PC-3 (cell line): ENCODE measurements at regions not wholly inside any gene's neighbourhood (a gene's known extent, or its start where the extent isn't known, plus 50 kb on each side); places are given as distances from the start of the nearest gene placed in this dataset.
A peak's percentile ranks its signal among the peaks of the same experiment; 100 is the strongest.
"Not testable (repeated sequence)": the region's sequence is repeated elsewhere in the genome, so short reads cannot be mapped to it uniquely, and the experiment has no call there.

Source experiments
- ATAC-seq: fragments of 200-7000 bp; cut with Tn5 transposase; 2 replicates; pipeline ENCODE4 v1.9.1; 2020; ENCODE audit warnings: mild to moderate bottlenecking, moderate library complexity
- BruUV-seq: library from RNA; stranded (reverse); fragments of 400-500 nt; replicated peaks from 2 replicates; lab custom pipeline; 2021; lab: Mats Ljungman, UMichigan
- CTCF ChIA-PET: fragments of 300-600 bp; sonication (Branson Sonifier 250); formaldehyde crosslinking; loops from one replicate; lab custom pipeline; 2022; ENCODE audit warnings: antibody characterized with exemption; lab: Charles Lee
- POLR2A ChIA-PET: fragments of 300-600 bp; sonication (Branson Sonifier 250); formaldehyde crosslinking; loops from one replicate; lab custom pipeline; 2022; ENCODE audit warnings: antibody characterized with exemption; ENCODE audit not compliant: unreplicated experiment; lab: Charles Lee
- DNase-seq: peaks from one replicate; pipeline ENCODE4 v3.0.0-alpha.2; 2015
- H2AFZ ChIP-seq: fragments of 300-600 bp; sonication (generic); 2 replicates; pipeline ENCODE4 v1.6.0; 2016; ENCODE audit warnings: antibody characterized with exemption, low read length
- H3F3A ChIP-seq: fragments of 300-600 bp; sonication (generic); one replicate; pipeline ENCODE4 v1.6.0; 2017; ENCODE audit warnings: antibody characterized with exemption, low read length, control low read depth, mild to moderate bottlenecking; ENCODE audit not compliant: unreplicated experiment
- H3K27ac ChIP-seq: fragments of 300-600 bp; sonication (generic); 2 replicates; pipeline ENCODE4 v1.5.1; 2016; ENCODE audit warnings: mild to moderate bottlenecking, low read length
- H3K27me3 ChIP-seq: fragments of 300-600 bp; sonication (generic); 2 replicates; pipeline ENCODE4 v1.6.1; 2016; ENCODE audit warnings: low read length, mixed read lengths
- H3K36me3 ChIP-seq: fragments of 300-600 bp; sonication (generic); 2 replicates; pipeline ENCODE4 v1.6.1; 2016; ENCODE audit warnings: low read depth, mixed run types, low read length, mixed read lengths
- H3K4me1 ChIP-seq: fragments of 300-600 bp; sonication (generic); 2 replicates; pipeline ENCODE4 v1.5.1; 2016; ENCODE audit warnings: low read length; ENCODE audit not compliant: insufficient read depth
- H3K4me2 ChIP-seq: fragments of 300-600 bp; sonication (generic); 2 replicates; pipeline ENCODE4 v1.6.0; 2016; ENCODE audit warnings: low read length
- H3K4me3 ChIP-seq: fragments of 300-600 bp; sonication (generic); 2 replicates; pipeline ENCODE4 v1.5.1; 2016; ENCODE audit warnings: mild to moderate bottlenecking, low read length, mixed read lengths
- H3K79me2 ChIP-seq: fragments of 300-600 bp; sonication (generic); 2 replicates; pipeline ENCODE4 v1.6.1; 2017; ENCODE audit warnings: low read length, mixed read lengths
- H3K9ac ChIP-seq: fragments of 300-600 bp; sonication (generic); 2 replicates; pipeline ENCODE4 v1.6.0; 2016; ENCODE audit warnings: mild to moderate bottlenecking, low read length
- H3K9me2 ChIP-seq: fragments of 300-600 bp; sonication (generic); replicated peaks from 2 replicates; pipeline ENCODE4 v1.6.1; 2016; ENCODE audit warnings: mixed run types, low read length, mixed read lengths
- H3K9me3 ChIP-seq: fragments of 300-600 bp; sonication (generic); 2 replicates; pipeline ENCODE4 v1.6.1; 2016; ENCODE audit warnings: low read length, mixed read lengths
- H4K20me1 ChIP-seq: fragments of 300-600 bp; sonication (generic); 2 replicates; pipeline ENCODE4 v1.6.1; 2016; ENCODE audit warnings: low read length, mixed read lengths
- CTCF ChIP-seq: fragments of 300-600 bp; sonication (generic); conservative IDR thresholded peaks from 2 replicates; pipeline ENCODE4 v1.5.1; 2017; ENCODE audit warnings: antibody characterized with exemption, low read depth, mild to moderate bottlenecking, low read length
- EZH2 ChIP-seq: fragments of 300-600 bp; sonication (generic); IDR thresholded peaks from one replicate; pipeline ENCODE4 v1.6.1; 2017; ENCODE audit warnings: antibody characterized with exemption, mild to moderate bottlenecking, low read length; ENCODE audit not compliant: unreplicated experiment
- EZH2phosphoT487 ChIP-seq: fragments of 300-600 bp; sonication (generic); IDR thresholded peaks from 2 replicates; pipeline ENCODE4 v1.6.1; 2018; ENCODE audit warnings: mild to moderate bottlenecking, antibody characterized with exemption, low read length, borderline replicate concordance
- intact Hi-C: fragments of 100-400 bp; cut with micrococcal nuclease; formaldehyde crosslinking; loops from 2 replicates; pipeline ENCODE4 v1.9.0; 2023

GRCh38 chr10:53162856-53163255 lies 390.3 kb upstream of the MBL2 start:
- Histone ChIP-seq H3K9me3 (no peaks in the 10 kb centered on the region), H3K27me3 (no peaks in the 10 kb centered on the region), H3K36me3 (no peaks in the 10 kb centered on the region), H3F3A (no peaks in the 10 kb centered on the region), H3K9me2 (no peaks in the 10 kb centered on the region), H3K4me1 (no peaks in the 10 kb centered on the region), H3K9ac (no peak overlapping the region), H3K4me3 (no peak overlapping the region), H3K27ac (no peak overlapping the region), H4K20me1 (no peaks in the 10 kb centered on the region), H2AFZ (no peak overlapping the region), H3K4me2 (no peak overlapping the region), H3K79me2 (no peaks in the 10 kb centered on the region)
- BruUV-seq: no TSS peak
- ChIA-PET CTCF (no interaction called here), POLR2A (no interaction called here)
- TF ChIP-seq EZH2phosphoT487: no peak
- no peak for TF ChIP-seq EZH2
- no peak for DNase-seq
- no peak for ATAC-seq
- intact Hi-C loops: no loop called here

- H3K9me2 ChIP-seq: no peaks in the 10 kb centered on the region
- no peak overlapping the region for H3K4me3 ChIP-seq
- POLR2A ChIA-PET: no interaction called here
- no peak overlapping the region for H3K27ac ChIP-seq
- intact Hi-C loops: no loop called here
- no peak for TF ChIP-seq EZH2
- TF ChIP-seq EZH2phosphoT487: no peak
- TF ChIP-seq CTCF: no peak
- no peak overlapping the region for H2AFZ ChIP-seq
- DNase-seq (no peak), ATAC-seq (no peak)
- H4K20me1 ChIP-seq: no peaks in the 10 kb centered on the region
- BruUV-seq: no TSS peak
- H3F3A ChIP-seq: no peaks in the 10 kb centered on the region
- no peaks in the 10 kb centered on the region for H3K4me1 ChIP-seq
- no peaks in the 10 kb centered on the region for H3K27me3 ChIP-seq
- H3K79me2 ChIP-seq: no peaks in the 10 kb centered on the region
- no peaks in the 10 kb centered on the region for H3K9me3 ChIP-seq
- no peak overlapping the region for H3K4me2 ChIP-seq
- CTCF ChIA-PET: no interaction called here
- no peaks in the 10 kb centered on the region for H3K36me3 ChIP-seq
- H3K9ac ChIP-seq: no peak overlapping the region
These were observed 388.6 kb upstream of the MBL2 start for GRCh38 chr10:53161231-53161630.

- CTCF ChIA-PET, H3K27ac ChIP-seq, H3K4me3 ChIP-seq, POLR2A ChIA-PET, H3K9ac ChIP-seq, DNase-seq, H4K20me1 ChIP-seq, H3K9me2 ChIP-seq, H2AFZ ChIP-seq, intact Hi-C loops, H3K36me3 ChIP-seq, H3K4me1 ChIP-seq, ATAC-seq, H3K4me2 ChIP-seq, H3K27me3 ChIP-seq, BruUV-seq, H3F3A ChIP-seq, H3K79me2 ChIP-seq: not testable (repeated sequence)
- H3K9me3 ChIP-seq: peaks cover 12% of the 10 kb centered on the region
These were observed 383.1 kb upstream of the MBL2 start for GRCh38 chr10:53155674-53156073.

GRCh38 chr10:53153831-53154230 lies 381.2 kb upstream of the MBL2 start:
- Histone ChIP-seq H4K20me1 (no peaks in the 10 kb centered on the region), H3K27me3 (no peaks in the 10 kb centered on the region), H3K36me3 (no peaks in the 10 kb centered on the region), H3K79me2 (no peaks in the 10 kb centered on the region), H3K9me3 (peaks cover 12% of the 10 kb centered on the region), H3K4me1 (no peaks in the 10 kb centered on the region), H3K9me2 (no peaks in the 10 kb centered on the region), H3K4me2 (no peak overlapping the region), H3K4me3 (no peak overlapping the region), H3K9ac (no peak overlapping the region), H3F3A (no peaks in the 10 kb centered on the region), H3K27ac (no peak overlapping the region), H2AFZ (no peak overlapping the region)
- ATAC-seq: peak; percentile 84
- ChIA-PET CTCF (no interaction called here), POLR2A (no interaction called here)
- DNase-seq: peak; percentile 61
- intact Hi-C loops: no loop called here
- TF ChIP-seq CTCF (no peak), EZH2phosphoT487 (no peak), EZH2 (no peak)
- no TSS peak for BruUV-seq
